CD14-positive monocyte (primary cell): ENCODE measurements at regions not wholly inside any gene's neighbourhood (a gene's known extent, or its start where the extent isn't known, plus 50 kb on each side); places are given as distances from the start of the nearest gene placed in this dataset.
"Not testable (repeated sequence)": the region's sequence is repeated elsewhere in the genome, so short reads cannot be mapped to it uniquely, and the experiment has no call there.

Experiments used
- DNase-seq, 3 donors: peaks; one replicate each; pipeline ENCODE4 v3.0.0-alpha.2; 2011 to 2022
- H2AFZ ChIP-seq: 2 replicates; pipeline ENCODE4 v1.6.0; 2012; ENCODE audit warnings: mild to moderate bottlenecking, low read depth, low read length, inconsistent platforms; ENCODE audit not compliant: insufficient read depth, poor library complexity, severe bottlenecking
- H3K27ac ChIP-seq, 2 donors: 1 replicate in 1 of 2; 2 replicates in 1 of 2; pipeline ENCODE4 v1.5.1; 2012 to 2013; ENCODE audit warnings: low read length in 2 of 2, control low read depth in 1 of 2, inconsistent platforms in 1 of 2, low read depth in 1 of 2, mild to moderate bottlenecking in 1 of 2
- H3K27me3 ChIP-seq, 2 donors: one replicate each; pipeline versions ENCODE4 v1.6.0 to v1.6.1; 2011 to 2013; ENCODE audit warnings: low read length in 2 of 2; ENCODE audit not compliant: control insufficient read depth in 2 of 2, insufficient read depth in 2 of 2
- H3K36me3 ChIP-seq, 2 donors: replicated peaks in 1 of 2; 1 replicate in 1 of 2; 2 replicates in 1 of 2; pipeline versions ENCODE4 v1.5.1 to v1.6.1; 2012 to 2013; ENCODE audit warnings: low read length in 2 of 2, control low read depth in 1 of 2, inconsistent platforms in 1 of 2, mild to moderate bottlenecking in 1 of 2; ENCODE audit not compliant: insufficient read depth in 2 of 2, control insufficient read depth in 1 of 2
- H3K4me1 ChIP-seq, 2 donors: 1 replicate in 1 of 2; 2 replicates in 1 of 2; pipeline versions ENCODE4 v1.5.1 to v1.6.1; 2012 to 2013; ENCODE audit warnings: low read length in 2 of 2, control low read depth in 1 of 2, inconsistent platforms in 1 of 2, mild to moderate bottlenecking in 1 of 2, moderate library complexity in 1 of 2; ENCODE audit not compliant: insufficient read depth in 2 of 2, control insufficient read depth in 1 of 2
- H3K4me2 ChIP-seq: replicated peaks from 2 replicates; pipeline ENCODE3; 2012; ENCODE audit warnings: low read length, moderate library complexity, mild to moderate bottlenecking; ENCODE audit not compliant: poor library complexity, severe bottlenecking; ENCODE audit errors: extremely low read depth
- H3K4me3 ChIP-seq, 3 experiments: fragments of 200-600 bp in 1 of 3; sonication (generic) in 1 of 3; replicated peaks in 1 of 3; 1 replicate in 2 of 3; 2 replicates in 1 of 3; pipeline ENCODE4 v1.5.1; 2011 to 2013; ENCODE audit warnings: low read length in 3 of 3, mild to moderate bottlenecking in 3 of 3, control low read depth in 2 of 3, low read depth in 2 of 3, inconsistent platforms in 1 of 3, moderate library complexity in 1 of 3
- H3K79me2 ChIP-seq: 2 replicates; pipeline ENCODE4 v1.6.0; 2012; ENCODE audit warnings: mild to moderate bottlenecking, control low read depth, inconsistent platforms, low read length, moderate library complexity; ENCODE audit not compliant: insufficient read depth
- H3K9ac ChIP-seq: 2 replicates; pipeline ENCODE4 v1.6.0; 2017; ENCODE audit warnings: low read length, mild to moderate bottlenecking; ENCODE audit not compliant: insufficient read depth, poor library complexity, severe bottlenecking
- H3K9me3 ChIP-seq, 2 donors: replicated peaks in 1 of 2; 1 replicate in 1 of 2; 2 replicates in 1 of 2; pipeline versions ENCODE4 v1.5.1 to v1.6.1; 2012 to 2013; ENCODE audit warnings: low read length in 2 of 2, control low read depth in 1 of 2; ENCODE audit not compliant: control insufficient read depth in 1 of 2, insufficient read depth in 1 of 2
- H4K20me1 ChIP-seq: 2 replicates; pipeline ENCODE4 v1.6.0; 2012; ENCODE audit warnings: mild to moderate bottlenecking, low read length, control low read depth, moderate library complexity; ENCODE audit not compliant: insufficient read depth
- H3K27ac Mint-ChIP-seq, 7 donors: one replicate each; pipeline ENCODE4 v1.8.0; 2020; ENCODE audit warnings: mild to moderate bottlenecking in 7 of 7, mixed read lengths in 7 of 7, moderate library complexity in 6 of 7, inconsistent platforms in 2 of 7
- H3K27me3 Mint-ChIP-seq, 3 donors: one replicate each; pipeline ENCODE4 v1.8.0; 2021 to 2022; ENCODE audit warnings: low read depth in 3 of 3, mild to moderate bottlenecking in 3 of 3, mixed read lengths in 3 of 3, moderate library complexity in 3 of 3, inconsistent platforms in 1 of 3
- H3K36me3 Mint-ChIP-seq, 2 donors: one replicate each; pipeline ENCODE4 v1.8.0; 2020; ENCODE audit warnings: mixed read lengths in 2 of 2, inconsistent platforms in 1 of 2, mild to moderate bottlenecking in 1 of 2
- H3K4me1 Mint-ChIP-seq: one replicate; pipeline ENCODE4 v1.8.0; 2020; ENCODE audit warnings: mild to moderate bottlenecking, mixed read lengths
- H3K4me3 Mint-ChIP-seq, 2 donors: one replicate each; pipeline ENCODE4 v1.8.0; 2020; ENCODE audit warnings: mild to moderate bottlenecking in 2 of 2, mixed read lengths in 2 of 2, moderate library complexity in 1 of 2
- H3K9me3 Mint-ChIP-seq, 7 donors: one replicate each; pipeline ENCODE4 v1.8.0; 2020 to 2022; ENCODE audit warnings: mixed read lengths in 7 of 7, mild to moderate bottlenecking in 6 of 7, moderate library complexity in 6 of 7, inconsistent platforms in 2 of 7
- WGBS: methylation state at CpG from one replicate; pipeline ENCODE4 v1.1.5; 2013; ENCODE audit warnings: missing lambda C conversion rate; ENCODE audit not compliant: insufficient coverage; 5-methylcytosine and 5-hydroxymethylcytosine counted together
- intact Hi-C, 2 donors: fragments of 100-400 bp; cut with micrococcal nuclease; formaldehyde crosslinking; loops; one replicate each; pipeline versions ENCODE4 v1.15.0 to v1.15.1; 2023
- TF ChIP-seq, protein P1 (sequence below): fragments of 200-600 bp; IDR thresholded peaks from one replicate; pipeline ENCODE4 v1.8.0; 2022; ENCODE audit warnings: antibody characterized with exemption, mild to moderate bottlenecking

GRCh38 chr2:56055405-56055804, 128.4 kb upstream of the CCDC85A start:
- no peak for DNase-seq
- Mint-ChIP-seq H3K36me3 (no peaks in the 10 kb centered on the region), H3K27me3 (peaks cover 0 to 1% (median 0%) of the 10 kb centered on the region in 3 donors), H3K4me3 (no peak overlapping the region), H3K9me3 (peaks cover 0 to 10% (median 3%) of the 10 kb centered on the region in 7 donors), H3K4me1 (no peaks in the 10 kb centered on the region), H3K27ac (no peak overlapping the region)
- no peaks in the 10 kb centered on the region for H3K27me3 ChIP-seq
- H3K36me3 ChIP-seq: no peaks in the 10 kb centered on the region
- H3K4me1 ChIP-seq: no peaks in the 10 kb centered on the region
- no peaks in the 10 kb centered on the region for H3K79me2 ChIP-seq
- TF ChIP-seq, protein P1, sequence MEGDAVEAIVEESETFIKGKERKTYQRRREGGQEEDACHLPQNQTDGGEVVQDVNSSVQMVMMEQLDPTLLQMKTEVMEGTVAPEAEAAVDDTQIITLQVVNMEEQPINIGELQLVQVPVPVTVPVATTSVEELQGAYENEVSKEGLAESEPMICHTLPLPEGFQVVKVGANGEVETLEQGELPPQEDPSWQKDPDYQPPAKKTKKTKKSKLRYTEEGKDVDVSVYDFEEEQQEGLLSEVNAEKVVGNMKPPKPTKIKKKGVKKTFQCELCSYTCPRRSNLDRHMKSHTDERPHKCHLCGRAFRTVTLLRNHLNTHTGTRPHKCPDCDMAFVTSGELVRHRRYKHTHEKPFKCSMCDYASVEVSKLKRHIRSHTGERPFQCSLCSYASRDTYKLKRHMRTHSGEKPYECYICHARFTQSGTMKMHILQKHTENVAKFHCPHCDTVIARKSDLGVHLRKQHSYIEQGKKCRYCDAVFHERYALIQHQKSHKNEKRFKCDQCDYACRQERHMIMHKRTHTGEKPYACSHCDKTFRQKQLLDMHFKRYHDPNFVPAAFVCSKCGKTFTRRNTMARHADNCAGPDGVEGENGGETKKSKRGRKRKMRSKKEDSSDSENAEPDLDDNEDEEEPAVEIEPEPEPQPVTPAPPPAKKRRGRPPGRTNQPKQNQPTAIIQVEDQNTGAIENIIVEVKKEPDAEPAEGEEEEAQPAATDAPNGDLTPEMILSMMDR: no peak
- H2AFZ ChIP-seq: no peak overlapping the region
- no peak overlapping the region for H3K9ac ChIP-seq
- no peaks in the 10 kb centered on the region for H3K9me3 ChIP-seq
- no peaks in the 10 kb centered on the region for H4K20me1 ChIP-seq
- H3K27ac ChIP-seq: no peak overlapping the region
- H3K4me2 ChIP-seq: no peak overlapping the region
- intact Hi-C loops: no loop called here
- no peak overlapping the region for H3K4me3 ChIP-seq

DNA sequence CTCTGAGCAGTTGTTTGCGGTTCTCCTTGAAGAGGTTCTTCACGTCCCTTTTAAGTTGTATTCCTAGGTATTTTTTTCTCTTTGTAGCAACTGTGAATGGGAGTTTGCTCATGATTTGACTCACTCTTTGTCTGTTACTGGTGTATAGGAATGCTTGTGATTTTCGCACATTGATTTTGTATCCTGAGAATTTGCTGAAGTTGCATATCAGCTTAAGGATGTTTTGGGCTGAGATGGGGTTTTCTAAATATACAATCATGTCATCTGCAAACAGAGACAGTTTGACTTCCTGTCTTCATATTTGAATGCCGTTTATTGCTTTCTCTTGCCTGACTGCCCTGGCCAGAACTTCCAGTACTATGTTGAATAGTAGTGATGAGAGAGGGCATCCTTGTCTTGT, 122.5 kb upstream of the CCDC85A start:
- no CpG with 5 or more reads among the region's 4 CpGs for WGBS
- H3K27ac Mint-ChIP-seq, H3K9me3 ChIP-seq, H2AFZ ChIP-seq, H3K4me1 Mint-ChIP-seq, H3K36me3 ChIP-seq, H3K4me3 Mint-ChIP-seq, DNase-seq, intact Hi-C loops, H3K79me2 ChIP-seq, H3K27me3 Mint-ChIP-seq, H3K36me3 Mint-ChIP-seq, H3K4me1 ChIP-seq, H3K4me2 ChIP-seq, H4K20me1 ChIP-seq, H3K27me3 ChIP-seq, H3K27ac ChIP-seq, H3K9ac ChIP-seq, H3K4me3 ChIP-seq: not testable (repeated sequence)
- peaks cover 2 to 11% (median 6%) of the 10 kb centered on the region in 7 donors for H3K9me3 Mint-ChIP-seq
